ENCODE measurements at regions not wholly inside any gene's neighbourhood (a gene's known extent, or its start where the extent isn't known, plus 50 kb on each side); places are given as distances from the start of the nearest gene placed in this dataset.

GRCh38 chr10:42482411-42482810, 156.0 kb downstream of the ZNF33B start:
- TF ChIP-seq YY1 (IDR thresholded peaks at IDR 0.05; ENCODE audit: insufficient read depth, insufficient read length) (no peak), ZNF274 (IDR thresholded peaks at IDR 0.05; ENCODE audit: low read depth, low read length) (no peak)
